GM19452 (cell line): ENCODE measurements at regions not wholly inside any gene's neighbourhood (a gene's known extent, or its start where the extent isn't known, plus 50 kb on each side); places are given as distances from the start of the nearest gene placed in this dataset.
A peak's percentile ranks its signal among the peaks of the same experiment; 100 is the strongest.
"Not testable (repeated sequence)": the region's sequence is repeated elsewhere in the genome, so short reads cannot be mapped to it uniquely, and the experiment has no call there.

Source experiments
- ATAC-seq: cut with Tn5 transposase; IDR thresholded peaks from one replicate; pipeline ENCODE4 v1.9.1; 2021; ENCODE audit not compliant: unreplicated experiment

GRCh38 chr2:161480123-161480522 is 64.0 kb downstream of the TBR1 start:
- no peak for ATAC-seq

GRCh38 chr2:161481619-161482018 is 65.5 kb downstream of the TBR1 start:
- ATAC-seq = no peak

GRCh38 chr2:161484061-161484460 is 68.0 kb downstream of the TBR1 start:
- ATAC-seq = no peak

GRCh38 chr2:161486111-161486510 is 70.0 kb downstream of the TBR1 start:
- no peak for ATAC-seq

- ATAC-seq = no peak
These were observed 72.1 kb downstream of the TBR1 start for GRCh38 chr2:161488131-161488699.

- ATAC-seq = no peak
These were observed 72.8 kb downstream of the TBR1 start for GRCh38 chr2:161488879-161489278.

GRCh38 chr2:161500892-161501610 is 85.0 kb downstream of the TBR1 start:
- ATAC-seq = peak; percentile 55

GRCh38 chr2:161502279-161502678 is 86.2 kb downstream of the TBR1 start:
- ATAC-seq = not testable (repeated sequence)

- ATAC-seq = not testable (repeated sequence)
These were observed 88.7 kb downstream of the TBR1 start for GRCh38 chr2:161504628-161505289.

GRCh38 chr2:161505466-161505865 is 89.4 kb downstream of the TBR1 start:
- not testable (repeated sequence) for ATAC-seq

- not testable (repeated sequence) for ATAC-seq
These were observed 97.4 kb downstream of the TBR1 start for GRCh38 chr2:161513295-161514032.

- no peak for ATAC-seq
These were observed 101.4 kb upstream of the SLC4A10 start for GRCh38 chr2:161522796-161523195.

- ATAC-seq = no peak
These were observed 91.0 kb upstream of the SLC4A10 start for GRCh38 chr2:161533218-161533617.

GRCh38 chr2:161546635-161547034 is 77.6 kb upstream of the SLC4A10 start:
- ATAC-seq = no peak

GRCh38 chr2:161547130-161547529 is 77.1 kb upstream of the SLC4A10 start:
- no peak for ATAC-seq

GRCh38 chr2:161552015-161552414 is 72.2 kb upstream of the SLC4A10 start:
- no peak for ATAC-seq

GRCh38 chr2:161555826-161556225 is 68.4 kb upstream of the SLC4A10 start:
- no peak for ATAC-seq

GRCh38 chr2:161556440-161556839 is 67.8 kb upstream of the SLC4A10 start:
- no peak for ATAC-seq

GRCh38 chr2:161557538-161557937 is 66.7 kb upstream of the SLC4A10 start:
- no peak for ATAC-seq

- no peak for ATAC-seq
These were observed 59.3 kb upstream of the SLC4A10 start for GRCh38 chr2:161564906-161565305.

- ATAC-seq = no peak
These were observed 54.8 kb upstream of the SLC4A10 start for GRCh38 chr2:161569401-161569800.
